T1000 (cell line): ENCODE measurements at regions not wholly inside any gene's neighbourhood (a gene's known extent, or its start where the extent isn't known, plus 50 kb on each side); places are given as distances from the start of the nearest gene placed in this dataset.
"Not testable (repeated sequence)": the region's sequence is repeated elsewhere in the genome, so short reads cannot be mapped to it uniquely, and the experiment has no call there.

Experiments
- DNase-seq: peaks from one replicate; lab custom pipeline; 2025; ENCODE audit warnings: mixed read lengths; lab: John Stamatoyannopoulos, UW

GRCh38 chr18:67455890-67456501 lies 60.5 kb downstream of the DSEL start:
- no peak for DNase-seq

GRCh38 chr18:67453901-67454300 lies 62.6 kb downstream of the DSEL start:
- no peak for DNase-seq

DNA sequence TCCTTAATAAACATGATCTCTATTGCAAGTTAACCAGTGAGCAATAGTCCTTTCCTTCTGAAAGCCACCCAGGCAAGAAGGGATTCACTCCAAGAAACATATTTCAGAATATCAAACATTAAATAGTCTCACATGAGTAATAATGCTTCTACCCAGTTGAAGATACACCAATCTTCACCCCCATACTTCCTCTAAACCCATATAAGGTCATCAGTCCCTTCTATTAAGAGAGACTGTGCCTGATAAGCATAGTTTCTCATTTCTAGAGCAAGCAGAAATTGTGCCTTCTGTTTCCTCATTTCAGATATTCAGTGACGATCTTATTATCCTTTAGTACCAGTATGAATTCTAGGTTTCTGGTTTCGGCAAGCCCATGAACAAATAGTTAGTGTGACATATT lies 64.6 kb downstream of the DSEL start:
- DNase-seq: no peak

GRCh38 chr18:67451101-67451500 lies 65.4 kb downstream of the DSEL start:
- not testable (repeated sequence) for DNase-seq

DNA sequence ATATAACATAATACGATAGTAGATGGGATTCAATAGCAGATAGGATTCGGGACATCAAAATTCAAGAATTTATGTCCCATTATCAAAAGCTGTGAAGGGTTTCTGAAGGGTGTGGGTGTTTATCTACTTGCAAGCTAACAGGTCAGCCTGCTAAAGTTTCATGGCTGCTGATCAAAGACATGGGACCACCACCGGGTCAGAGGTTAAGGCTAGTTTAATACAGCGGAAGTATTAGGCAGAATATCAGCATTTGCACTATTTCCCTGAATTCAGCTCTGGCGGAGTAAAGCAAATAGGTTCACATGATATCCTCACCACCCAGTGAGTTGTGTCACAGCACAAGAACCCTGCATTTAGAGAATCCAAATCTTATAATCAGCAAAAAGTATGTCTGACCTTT lies 82.5 kb downstream of the DSEL start:
- no peak for DNase-seq

DNA sequence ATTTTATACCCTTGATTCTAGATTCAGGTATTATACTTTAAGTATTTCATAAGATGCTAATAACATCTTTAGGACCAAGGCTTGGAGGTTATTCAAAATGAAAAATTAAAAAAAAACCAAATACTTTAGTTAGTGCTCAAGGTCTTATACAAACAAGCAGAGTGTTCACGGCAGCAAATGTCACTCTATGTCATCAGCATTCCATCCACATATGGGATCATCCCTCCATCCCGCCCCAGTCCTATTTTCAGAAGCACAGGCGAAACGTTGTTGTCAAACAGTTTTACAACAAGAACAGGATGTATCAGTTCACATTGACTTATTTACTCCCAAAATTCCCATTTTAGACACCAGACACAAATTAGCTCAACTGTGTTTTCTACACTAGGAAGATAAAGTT lies 83.7 kb downstream of the DSEL start:
- no peak for DNase-seq

GRCh38 chr18:67428805-67429204 lies 87.7 kb downstream of the DSEL start:
- DNase-seq: no peak

- no peak for DNase-seq
Observed at GRCh38 chr18:67428158-67428557, 88.4 kb downstream of the DSEL start.

GRCh38 chr18:67426486-67426885 lies 90.0 kb downstream of the DSEL start:
- DNase-seq: no peak

- DNase-seq: peak; percentile 37
Observed at GRCh38 chr18:67425672-67426071, 90.8 kb downstream of the DSEL start.

DNA sequence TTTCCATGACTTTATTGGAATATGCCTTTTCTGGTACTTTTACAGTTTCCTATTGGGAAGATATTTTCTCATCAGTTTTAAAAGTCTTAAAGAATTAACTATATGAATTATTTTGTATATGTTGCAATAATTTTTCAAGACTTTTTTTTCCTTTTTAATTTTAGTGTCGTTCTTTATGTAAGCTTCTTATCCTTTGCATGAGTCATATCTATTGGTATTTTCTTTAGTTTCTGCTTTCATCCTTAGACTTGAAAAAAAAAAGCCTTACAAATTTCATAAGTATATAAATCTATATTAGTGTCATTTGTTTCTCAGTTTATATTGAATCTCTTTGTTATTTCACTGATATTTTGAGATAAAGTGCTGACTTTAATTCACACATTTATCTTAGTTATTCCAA lies 94.9 kb downstream of the DSEL start:
- no peak for DNase-seq

GRCh38 chr18:67417864-67418523 lies 98.5 kb downstream of the DSEL start:
- DNase-seq: no peak

DNA sequence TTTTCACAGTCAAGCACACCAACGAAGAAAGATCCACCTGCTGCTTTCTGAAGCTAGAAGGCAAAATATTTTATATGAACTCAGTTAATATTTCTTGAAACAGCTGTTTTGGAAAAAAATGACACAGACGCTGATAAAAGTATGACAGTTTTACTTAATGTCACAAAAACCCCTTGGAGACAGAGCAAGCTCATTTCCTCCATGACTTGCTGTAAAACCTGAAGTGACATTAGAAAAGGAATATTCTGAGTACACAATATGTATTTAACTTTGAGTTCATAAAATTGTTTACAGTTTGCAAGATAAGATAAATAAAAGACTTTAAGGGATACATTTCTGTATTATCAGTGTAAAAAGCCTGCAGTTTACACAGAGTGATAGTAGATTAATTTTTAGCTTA lies 105.4 kb downstream of the DSEL start:
- DNase-seq: no peak

DNA sequence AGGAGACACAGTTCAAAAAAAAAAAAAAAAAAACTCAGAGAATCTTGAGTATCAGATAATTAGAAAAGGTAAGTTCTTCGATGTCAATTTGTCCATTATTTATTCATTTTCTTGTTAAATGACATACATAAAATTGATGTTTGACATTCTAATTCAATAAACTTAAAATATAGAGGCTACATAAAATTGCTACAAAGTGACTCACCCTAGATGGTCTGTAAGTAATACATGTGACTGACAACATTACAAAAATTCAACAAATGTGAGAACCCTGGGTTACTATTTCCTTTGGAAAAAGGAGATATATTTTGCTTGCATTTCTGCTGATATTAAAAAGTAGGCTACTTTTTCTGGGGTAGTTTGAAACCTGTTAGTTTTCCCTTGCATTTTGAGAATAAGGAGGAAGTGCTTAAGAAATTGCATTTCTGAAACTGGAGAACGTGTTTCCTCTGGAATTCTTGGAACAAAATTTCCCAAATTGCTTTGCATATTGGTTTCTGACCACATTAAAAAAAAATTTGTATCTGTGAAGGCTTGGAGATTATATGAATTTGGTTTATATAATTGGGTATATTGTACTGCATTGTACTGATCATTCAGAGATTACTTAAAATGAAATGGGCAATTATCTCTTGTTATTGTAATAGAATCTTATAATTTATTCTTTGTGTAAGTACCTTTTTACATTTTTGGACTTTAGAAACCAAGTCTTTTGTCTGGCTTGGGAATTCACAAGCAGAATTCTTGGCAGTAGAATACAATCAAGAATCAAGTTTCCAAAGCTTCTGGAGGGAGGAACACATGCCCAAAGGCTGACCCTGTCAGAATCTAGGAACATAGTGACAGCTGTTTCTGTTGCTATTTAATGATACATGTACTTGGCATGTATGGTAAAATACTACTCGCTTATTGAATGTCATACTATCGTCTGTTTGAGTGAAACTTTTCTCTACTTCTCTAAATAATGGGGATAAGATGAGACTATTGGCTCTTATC lies 106.1 kb downstream of the DSEL start:
- DNase-seq: no peak

GRCh38 chr18:67408240-67408639 lies 108.3 kb downstream of the DSEL start:
- DNase-seq: no peak

DNA sequence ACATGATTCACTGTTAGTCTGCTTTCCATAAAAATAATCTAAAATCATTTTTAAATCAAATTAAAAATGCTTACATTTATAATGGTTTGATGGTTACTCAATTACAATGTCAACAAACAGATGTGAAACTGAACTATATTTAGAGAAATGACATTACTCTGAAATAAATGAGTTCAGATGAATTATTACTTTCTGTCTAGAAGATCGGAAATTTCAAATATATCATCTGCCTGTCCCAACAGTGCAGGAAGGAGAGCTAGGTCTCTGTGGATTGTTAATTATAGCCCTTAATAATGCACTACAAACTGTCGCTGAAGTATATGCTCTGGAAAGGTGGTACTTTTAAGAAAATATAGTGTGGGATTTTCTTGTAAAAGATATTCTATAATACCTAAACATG lies 109.8 kb downstream of the DSEL start:
- DNase-seq: no peak

- no peak for DNase-seq
Observed at GRCh38 chr18:67402543-67402942, 114.0 kb downstream of the DSEL start.

- no peak for DNase-seq
Observed at GRCh38 chr18:67400502-67401117, 115.9 kb downstream of the DSEL start.

GRCh38 chr18:67386032-67386431 lies 130.5 kb downstream of the DSEL start:
- no peak for DNase-seq

- DNase-seq: peak; percentile 4
Observed at GRCh38 chr18:67385455-67385854, 131.1 kb downstream of the DSEL start.

DNA sequence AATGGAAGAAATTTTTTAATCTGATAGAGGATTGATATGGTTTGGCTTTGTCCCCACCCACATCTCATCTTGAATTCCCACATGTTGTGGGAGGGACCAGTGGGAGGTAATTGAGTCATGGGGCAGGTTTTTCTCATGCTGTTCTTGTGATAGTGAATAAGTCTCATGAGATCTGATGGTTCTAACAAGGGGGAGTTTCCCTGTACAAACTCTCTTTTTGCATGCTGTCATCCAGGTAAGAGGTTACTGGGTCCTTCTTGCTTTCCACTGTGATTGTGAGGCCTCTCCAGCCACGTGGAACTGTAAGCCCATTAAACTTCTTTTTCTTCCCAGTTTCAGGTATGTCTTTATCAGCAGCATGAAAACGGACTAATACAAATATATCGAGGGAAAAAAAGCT lies 132.5 kb downstream of the DSEL start:
- not testable (repeated sequence) for DNase-seq

DNA sequence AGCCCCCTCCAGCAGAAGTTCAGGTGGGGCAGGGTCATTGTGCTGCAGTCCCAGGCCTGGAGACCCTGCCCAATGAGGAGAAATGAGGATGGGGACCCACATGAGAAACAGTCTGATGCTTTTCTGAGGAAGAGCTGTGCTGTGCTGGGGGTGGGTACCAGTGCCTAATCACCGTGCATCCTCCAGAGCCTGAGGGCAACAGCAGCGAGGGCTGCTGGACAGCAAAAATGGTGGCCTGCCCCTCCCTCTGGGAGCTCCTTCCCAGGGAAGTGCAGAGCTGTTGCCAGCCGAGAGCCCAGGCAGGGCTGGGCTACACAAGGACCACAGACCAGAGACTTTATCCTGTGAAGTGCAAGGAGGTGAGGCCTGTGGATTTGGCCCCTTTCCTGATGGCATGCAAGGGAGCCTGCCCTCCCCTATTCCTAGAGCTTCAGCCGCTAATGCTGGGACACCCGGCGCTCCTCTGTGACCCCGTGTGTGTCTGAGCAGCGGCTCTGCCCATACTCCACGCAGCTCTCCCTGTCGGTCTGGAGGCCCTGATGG lies 134.8 kb downstream of the DSEL start:
- no peak for DNase-seq
